ENCODE measurements at regions not wholly inside any gene's neighbourhood (a gene's known extent, or its start where the extent isn't known, plus 50 kb on each side); places are given as distances from the start of the nearest gene placed in this dataset.
"Not testable (repeated sequence)": the region's sequence is repeated elsewhere in the genome, so short reads cannot be mapped to it uniquely, and the experiment has no call there.

GRCh38 chr7:17053164-17053563 is 171.4 kb upstream of the AGR3 start:
- TF ChIP-seq CTCF, POLR2A (IDR thresholded peaks at IDR 0.05): not testable (repeated sequence)
